ENCODE measurements at regions not wholly inside any gene's neighbourhood (a gene's known extent, or its start where the extent isn't known, plus 50 kb on each side); places are given as distances from the start of the nearest gene placed in this dataset.

- intact Hi-C loops (cut with micrococcal nuclease): no loop called here
- H3K9me3 Mint-ChIP-seq: peaks cover 4% of the 10 kb centered on the region
- no peaks in the 10 kb centered on the region for H3K27me3 Mint-ChIP-seq
- DNase-seq: no peak
- H3K27ac Mint-ChIP-seq: no peak overlapping the region
- no peaks in the 10 kb centered on the region for H3K36me3 Mint-ChIP-seq (ENCODE audit: low read depth)
- no peaks in the 10 kb centered on the region for H3K4me1 Mint-ChIP-seq
- H3K4me3 Mint-ChIP-seq: no peak overlapping the region
Observed at GRCh38 chr7:81138870-81139269, 220.0 kb upstream of the SEMA3C start.

- no peak for DNase-seq
- H3K4me3 Mint-ChIP-seq: no peak overlapping the region
- H3K27ac Mint-ChIP-seq: no peak overlapping the region
- intact Hi-C loops (cut with micrococcal nuclease): no loop called here
- no peaks in the 10 kb centered on the region for H3K36me3 Mint-ChIP-seq (ENCODE audit: low read depth)
- H3K27me3 Mint-ChIP-seq: no peaks in the 10 kb centered on the region
- no peaks in the 10 kb centered on the region for H3K4me1 Mint-ChIP-seq
- H3K9me3 Mint-ChIP-seq: no peaks in the 10 kb centered on the region
Observed at GRCh38 chr7:81135324-81135723, 216.5 kb upstream of the SEMA3C start.

- Mint-ChIP-seq H3K27me3 (no peaks in the 10 kb centered on the region), H3K4me3 (no peak overlapping the region), H3K4me1 (no peaks in the 10 kb centered on the region), H3K36me3 (ENCODE audit: low read depth) (no peaks in the 10 kb centered on the region), H3K27ac (no peak overlapping the region), H3K9me3 (peaks cover 12% of the 10 kb centered on the region)
- no peak for DNase-seq
- intact Hi-C loops (cut with micrococcal nuclease): no loop called here
Observed at GRCh38 chr7:81128011-81128410, 209.2 kb upstream of the SEMA3C start.

GRCh38 chr7:81120803-81121202 is 202.0 kb upstream of the SEMA3C start:
- Mint-ChIP-seq H3K27me3 (no peaks in the 10 kb centered on the region), H3K36me3 (ENCODE audit: low read depth) (no peaks in the 10 kb centered on the region), H3K27ac (no peak overlapping the region), H3K4me3 (no peak overlapping the region), H3K4me1 (no peaks in the 10 kb centered on the region), H3K9me3 (no peaks in the 10 kb centered on the region)
- intact Hi-C loops (cut with micrococcal nuclease): no loop called here
- no peak for DNase-seq

GRCh38 chr7:81120111-81120510 is 201.3 kb upstream of the SEMA3C start:
- no peaks in the 10 kb centered on the region for H3K27me3 Mint-ChIP-seq
- no peak overlapping the region for H3K27ac Mint-ChIP-seq
- no peak for DNase-seq
- no peak overlapping the region for H3K4me3 Mint-ChIP-seq
- H3K9me3 Mint-ChIP-seq: no peaks in the 10 kb centered on the region
- H3K36me3 Mint-ChIP-seq (ENCODE audit: low read depth): no peaks in the 10 kb centered on the region
- no peaks in the 10 kb centered on the region for H3K4me1 Mint-ChIP-seq
- intact Hi-C loops (cut with micrococcal nuclease): no loop called here

GRCh38 chr7:81114633-81115032 is 195.8 kb upstream of the SEMA3C start:
- H3K27ac Mint-ChIP-seq: no peak overlapping the region
- H3K4me1 Mint-ChIP-seq: no peaks in the 10 kb centered on the region
- intact Hi-C loops (cut with micrococcal nuclease): no loop called here

GRCh38 chr7:81112731-81113130 is 193.9 kb upstream of the SEMA3C start:
- intact Hi-C loops (cut with micrococcal nuclease): no loop called here
- no peak overlapping the region for H3K27ac Mint-ChIP-seq
- no peak overlapping the region for H3K4me3 Mint-ChIP-seq
- no peaks in the 10 kb centered on the region for H3K4me1 Mint-ChIP-seq
- no peak for DNase-seq
- no peaks in the 10 kb centered on the region for H3K27me3 Mint-ChIP-seq
- H3K9me3 Mint-ChIP-seq: no peaks in the 10 kb centered on the region
- no peaks in the 10 kb centered on the region for H3K36me3 Mint-ChIP-seq (ENCODE audit: low read depth)

More at GRCh38 chr7:81114633-81115032, 195.8 kb upstream of the SEMA3C start:
- no peak overlapping the region for H3K4me3 Mint-ChIP-seq
- no peaks in the 10 kb centered on the region for H3K27me3 Mint-ChIP-seq
- no peak for DNase-seq
- no peaks in the 10 kb centered on the region for H3K36me3 Mint-ChIP-seq (ENCODE audit: low read depth)
- no peaks in the 10 kb centered on the region for H3K9me3 Mint-ChIP-seq

GRCh38 chr7:81111781-81112540 is 193.1 kb upstream of the SEMA3C start:
- DNase-seq: no peak
- H3K4me3 Mint-ChIP-seq: no peak overlapping the region
- no peaks in the 10 kb centered on the region for H3K36me3 Mint-ChIP-seq (ENCODE audit: low read depth)
- intact Hi-C loops (cut with micrococcal nuclease): no loop called here
- no peaks in the 10 kb centered on the region for H3K9me3 Mint-ChIP-seq
- H3K27ac Mint-ChIP-seq: no peak overlapping the region
- no peaks in the 10 kb centered on the region for H3K27me3 Mint-ChIP-seq
- H3K4me1 Mint-ChIP-seq: no peaks in the 10 kb centered on the region

GRCh38 chr7:81111358-81111757 is 192.5 kb upstream of the SEMA3C start:
- no peaks in the 10 kb centered on the region for H3K27me3 Mint-ChIP-seq
- no peaks in the 10 kb centered on the region for H3K36me3 Mint-ChIP-seq (ENCODE audit: low read depth)
- H3K4me1 Mint-ChIP-seq: no peaks in the 10 kb centered on the region
- no peak for DNase-seq
- intact Hi-C loops (cut with micrococcal nuclease): no loop called here
- H3K9me3 Mint-ChIP-seq: no peaks in the 10 kb centered on the region
- no peak overlapping the region for H3K4me3 Mint-ChIP-seq
- no peak overlapping the region for H3K27ac Mint-ChIP-seq

GRCh38 chr7:81110673-81111072 is 191.8 kb upstream of the SEMA3C start:
- H3K4me1 Mint-ChIP-seq: no peaks in the 10 kb centered on the region
- no peaks in the 10 kb centered on the region for H3K27me3 Mint-ChIP-seq
- no peaks in the 10 kb centered on the region for H3K9me3 Mint-ChIP-seq
- H3K4me3 Mint-ChIP-seq: no peak overlapping the region
- no peak for DNase-seq
- intact Hi-C loops (cut with micrococcal nuclease): no loop called here
- no peaks in the 10 kb centered on the region for H3K36me3 Mint-ChIP-seq (ENCODE audit: low read depth)
- no peak overlapping the region for H3K27ac Mint-ChIP-seq

- intact Hi-C loops (cut with micrococcal nuclease): no loop called here
- no peaks in the 10 kb centered on the region for H3K36me3 Mint-ChIP-seq (ENCODE audit: low read depth)
- H3K9me3 Mint-ChIP-seq: no peaks in the 10 kb centered on the region
- no peak overlapping the region for H3K4me3 Mint-ChIP-seq
- H3K27ac Mint-ChIP-seq: no peak overlapping the region
- no peaks in the 10 kb centered on the region for H3K4me1 Mint-ChIP-seq
- no peak for DNase-seq
- H3K27me3 Mint-ChIP-seq: no peaks in the 10 kb centered on the region
Observed at GRCh38 chr7:81098213-81098612, 179.4 kb upstream of the SEMA3C start.

- H3K27me3 Mint-ChIP-seq: no peaks in the 10 kb centered on the region
- H3K9me3 Mint-ChIP-seq: no peaks in the 10 kb centered on the region
- intact Hi-C loops (cut with micrococcal nuclease): no loop called here
- DNase-seq: no peak
- no peak overlapping the region for H3K27ac Mint-ChIP-seq
- H3K4me3 Mint-ChIP-seq: no peak overlapping the region
- no peaks in the 10 kb centered on the region for H3K36me3 Mint-ChIP-seq (ENCODE audit: low read depth)
- H3K4me1 Mint-ChIP-seq: no peaks in the 10 kb centered on the region
Observed at GRCh38 chr7:81094952-81095351, 176.1 kb upstream of the SEMA3C start.

- DNase-seq: no peak
- no peaks in the 10 kb centered on the region for H3K36me3 Mint-ChIP-seq (ENCODE audit: low read depth)
- H3K4me3 Mint-ChIP-seq: no peak overlapping the region
- no peaks in the 10 kb centered on the region for H3K27me3 Mint-ChIP-seq
- peaks cover 5% of the 10 kb centered on the region for H3K9me3 Mint-ChIP-seq
- intact Hi-C loops (cut with micrococcal nuclease): no loop called here
- no peaks in the 10 kb centered on the region for H3K4me1 Mint-ChIP-seq
- no peak overlapping the region for H3K27ac Mint-ChIP-seq
Observed at GRCh38 chr7:81081616-81082015, 162.8 kb upstream of the SEMA3C start.

- H3K27me3 Mint-ChIP-seq: no peaks in the 10 kb centered on the region
- H3K36me3 Mint-ChIP-seq (ENCODE audit: low read depth): no peaks in the 10 kb centered on the region
- intact Hi-C loops (cut with micrococcal nuclease): no loop called here
- DNase-seq: no peak
- no peaks in the 10 kb centered on the region for H3K4me1 Mint-ChIP-seq
- H3K9me3 Mint-ChIP-seq: peaks cover 5% of the 10 kb centered on the region
- no peak overlapping the region for H3K27ac Mint-ChIP-seq
- no peak overlapping the region for H3K4me3 Mint-ChIP-seq
Observed at GRCh38 chr7:81080553-81080952, 161.7 kb upstream of the SEMA3C start.

- H3K4me3 Mint-ChIP-seq: no peak overlapping the region
- H3K9me3 Mint-ChIP-seq: peaks cover 5% of the 10 kb centered on the region
- no peak overlapping the region for H3K27ac Mint-ChIP-seq
- no peak for DNase-seq
- no peaks in the 10 kb centered on the region for H3K27me3 Mint-ChIP-seq
- intact Hi-C loops (cut with micrococcal nuclease): no loop called here
- no peaks in the 10 kb centered on the region for H3K4me1 Mint-ChIP-seq
- no peaks in the 10 kb centered on the region for H3K36me3 Mint-ChIP-seq (ENCODE audit: low read depth)
Observed at GRCh38 chr7:81079746-81080145, 160.9 kb upstream of the SEMA3C start.
